Spleen (tissue), 11 donors: ENCODE measurements at regions not wholly inside any gene's neighbourhood (a gene's known extent, or its start where the extent isn't known, plus 50 kb on each side); places are given as distances from the start of the nearest gene placed in this dataset.

ENCODE experiments used
- DNase-seq: peaks from one replicate; pipeline ENCODE4 v3.0.0-alpha.2; 2020
- H3K27ac ChIP-seq, 8 donors: fragments of 200-600 bp; sonication (generic) in 7 of 8; 1 replicate in 4 of 8; 2 replicates in 4 of 8; pipeline versions ENCODE4 v1.5.0 to v1.8.0; 2016 to 2021; ENCODE audit warnings: inconsistent platforms in 4 of 8, mild to moderate bottlenecking in 4 of 8, moderate library complexity in 1 of 8
- H3K27me3 ChIP-seq, 7 donors: fragments of 200-600 bp; sonication (generic) in 6 of 7; replicated peaks in 1 of 7; 1 replicate in 4 of 7; 2 replicates in 3 of 7; pipeline versions ENCODE4 v1.5.0 to v1.8.0; 2016 to 2021; ENCODE audit warnings: inconsistent platforms in 3 of 7, mild to moderate bottlenecking in 1 of 7
- H3K36me3 ChIP-seq, 6 donors: fragments of 200-600 bp; sonication (generic) in 5 of 6; 1 replicate in 4 of 6; 2 replicates in 2 of 6; pipeline versions ENCODE4 v1.5.0 to v1.8.0; 2016 to 2021; ENCODE audit warnings: inconsistent platforms in 2 of 6
- H3K4me1 ChIP-seq, 6 donors: fragments of 200-600 bp; sonication (generic) in 5 of 6; 1 replicate in 3 of 6; 2 replicates in 3 of 6; pipeline versions ENCODE4 v1.5.0 to v1.8.0; 2016 to 2021; ENCODE audit warnings: inconsistent platforms in 3 of 6
- H3K4me3 ChIP-seq, 8 donors: fragments of 200-600 bp; sonication (generic) in 7 of 8; 1 replicate in 4 of 8; 2 replicates in 4 of 8; pipeline versions ENCODE4 v1.5.0 to v1.8.0; 2016 to 2021; ENCODE audit warnings: inconsistent platforms in 4 of 8, mild to moderate bottlenecking in 4 of 8, moderate library complexity in 2 of 8
- H3K9me3 ChIP-seq, 8 donors: fragments of 200-600 bp; sonication (generic) in 7 of 8; 1 replicate in 4 of 8; 2 replicates in 4 of 8; pipeline versions ENCODE4 v1.5.0 to v1.8.0; 2016 to 2021; ENCODE audit warnings: inconsistent platforms in 4 of 8
- POLR2A ChIP-seq, 3 donors: fragments of 450-650 bp; IDR thresholded peaks; one replicate each; pipeline ENCODE4 v1.5.1; 2017; ENCODE audit warnings: antibody characterized with exemption in 3 of 3, mild to moderate bottlenecking in 1 of 3
- POLR2AphosphoS5 ChIP-seq, 3 donors: sonication (generic); formaldehyde crosslinking; IDR thresholded peaks; one replicate each; pipeline ENCODE4 v1.5.1; 2017; ENCODE audit warnings: antibody characterized with exemption in 3 of 3
- WGBS, 5 donors: extraction: QIAGEN DNeasy Blood & Tissue Kit in 3 of 5; methylation state at CpG; one replicate each; pipeline versions ENCODE4 v1.1.5 to v1.1.7; 2013 to 2018; 5-methylcytosine and 5-hydroxymethylcytosine counted together
- intact Hi-C: fragments of 100-400 bp; cut with DNase I; formaldehyde crosslinking; loops from one replicate; pipeline ENCODE4 v1.15.0; 2023; ENCODE audit warnings: low total_unique reads
- TF ChIP-seq, protein P1 (sequence below), 11 experiments: fragments of 200-600 bp in 7 of 11; fragments of 450-650 bp in 4 of 11; sonication (generic) in 4 of 11; IDR thresholded peaks in 8 of 11; conservative IDR thresholded peaks in 3 of 11; 1 replicate in 7 of 11; 2 replicates in 4 of 11; pipeline versions ENCODE4 v1.4.0 to v1.8.0; 2016 to 2021; ENCODE audit warnings: antibody characterized with exemption in 11 of 11, inconsistent platforms in 4 of 11, mild to moderate bottlenecking in 1 of 11
- donor health status: healthy with polysubstance abuse.
- donor health status: DM: no; HTN: no; CAD: no; lungs with moderate emphysema.
- donor health status: DM: no; HTN: no; CAD: no.
- donor health status: Bipolar disorder and iron deficiency.
- donor health status: healthy.
- donor health status: DM: no; HTN: no; CAD: no.
- donor health status: DM: yes; HTN: yes; CAD: no.

DNA sequence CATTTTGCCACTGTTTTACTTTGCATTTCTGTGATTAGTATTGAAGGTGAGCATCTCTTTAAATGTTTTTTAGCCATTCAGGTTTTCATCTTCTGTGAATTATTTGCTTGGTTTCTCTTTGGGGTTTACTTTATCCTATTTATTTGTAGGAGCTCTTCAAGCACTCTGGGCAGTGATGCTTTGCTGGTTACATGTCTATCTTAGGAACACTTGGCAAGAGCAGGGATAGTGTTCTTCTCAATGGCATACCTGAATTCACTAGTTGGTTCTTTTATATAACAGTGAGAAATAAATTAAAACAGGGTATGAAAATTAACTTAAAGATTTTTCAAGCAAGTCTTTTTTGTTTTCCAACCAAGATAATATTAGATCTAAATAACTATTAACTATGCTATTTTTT, 119.7 kb upstream of the BACH2 start:
- Histone ChIP-seq H3K27ac (no peak overlapping the region), H3K27me3 (no peaks in the 10 kb centered on the region), H3K4me3 (no peak overlapping the region), H3K4me1 (peaks cover 0 to 19% (median 13%) of the 10 kb centered on the region in 6 donors), H3K9me3 (no peaks in the 10 kb centered on the region), H3K36me3 (no peaks in the 10 kb centered on the region)
- TF ChIP-seq, protein P1, sequence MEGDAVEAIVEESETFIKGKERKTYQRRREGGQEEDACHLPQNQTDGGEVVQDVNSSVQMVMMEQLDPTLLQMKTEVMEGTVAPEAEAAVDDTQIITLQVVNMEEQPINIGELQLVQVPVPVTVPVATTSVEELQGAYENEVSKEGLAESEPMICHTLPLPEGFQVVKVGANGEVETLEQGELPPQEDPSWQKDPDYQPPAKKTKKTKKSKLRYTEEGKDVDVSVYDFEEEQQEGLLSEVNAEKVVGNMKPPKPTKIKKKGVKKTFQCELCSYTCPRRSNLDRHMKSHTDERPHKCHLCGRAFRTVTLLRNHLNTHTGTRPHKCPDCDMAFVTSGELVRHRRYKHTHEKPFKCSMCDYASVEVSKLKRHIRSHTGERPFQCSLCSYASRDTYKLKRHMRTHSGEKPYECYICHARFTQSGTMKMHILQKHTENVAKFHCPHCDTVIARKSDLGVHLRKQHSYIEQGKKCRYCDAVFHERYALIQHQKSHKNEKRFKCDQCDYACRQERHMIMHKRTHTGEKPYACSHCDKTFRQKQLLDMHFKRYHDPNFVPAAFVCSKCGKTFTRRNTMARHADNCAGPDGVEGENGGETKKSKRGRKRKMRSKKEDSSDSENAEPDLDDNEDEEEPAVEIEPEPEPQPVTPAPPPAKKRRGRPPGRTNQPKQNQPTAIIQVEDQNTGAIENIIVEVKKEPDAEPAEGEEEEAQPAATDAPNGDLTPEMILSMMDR (IDR thresholded peaks at IDR 0.05 in 8 of 11, conservative IDR thresholded peaks at IDR 0.05 in 3 of 11), result no peak
- intact Hi-C loops, result no loop called here
- no peak for DNase-seq

DNA sequence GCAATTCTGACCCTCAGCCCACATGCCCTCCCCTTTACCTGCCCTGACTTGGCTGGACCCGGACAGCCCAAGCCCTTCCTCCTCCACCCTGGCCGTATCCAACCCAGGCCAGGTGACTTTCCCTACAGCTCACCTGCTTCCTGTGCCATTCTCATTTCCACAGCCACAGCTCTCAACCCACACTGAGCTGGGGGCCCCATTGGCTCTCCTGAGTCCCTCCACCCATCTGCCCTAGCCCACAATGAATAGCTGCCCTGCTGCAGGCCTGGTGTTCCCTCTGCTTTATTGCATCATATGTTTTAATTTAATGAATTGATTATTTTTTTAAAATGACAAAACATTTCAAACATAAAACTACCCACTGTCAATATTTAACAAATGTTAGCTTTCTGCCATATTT, 118.5 kb upstream of the BACH2 start:
- Histone ChIP-seq H3K27me3 (no peaks in the 10 kb centered on the region), H3K9me3 (no peaks in the 10 kb centered on the region), H3K27ac (no peak overlapping the region), H3K4me3 (no peak overlapping the region), H3K4me1 (peaks cover 0 to 19% (median 13%) of the 10 kb centered on the region in 6 donors), H3K36me3 (no peaks in the 10 kb centered on the region)
- intact Hi-C loops, result no loop called here
- no peak for DNase-seq
- 86 to 91% (median 90%) methylated on average over 2 of the region's 2 CpGs for WGBS, 5 donors
- TF ChIP-seq POLR2AphosphoS5 (IDR thresholded peaks at IDR 0.05), result no peak
- TF ChIP-seq POLR2A (IDR thresholded peaks at IDR 0.05), result no peak
- TF ChIP-seq, protein P1 (IDR thresholded peaks at IDR 0.05 in 8 of 11, conservative IDR thresholded peaks at IDR 0.05 in 3 of 11), result no peak

DNA sequence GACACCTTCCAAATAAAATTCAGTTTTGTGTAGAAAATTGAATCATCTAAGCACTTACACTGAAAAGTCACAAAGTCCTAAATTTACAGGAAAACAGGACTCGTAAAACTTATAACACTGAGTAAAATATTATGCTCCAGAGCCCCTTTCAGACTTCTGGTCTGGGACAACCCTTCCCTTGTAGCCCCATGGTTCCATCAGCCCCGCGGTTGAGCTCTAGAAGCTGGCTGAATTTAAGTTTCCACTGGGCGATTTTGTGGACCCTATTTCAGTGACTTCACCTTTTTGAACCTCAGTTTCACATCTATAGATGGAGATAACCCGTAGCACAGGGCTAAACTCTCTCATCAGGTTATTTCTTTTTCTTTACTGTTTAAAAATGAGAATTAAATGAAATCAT, 117.7 kb upstream of the BACH2 start:
- WGBS, 5 donors, result 59 to 74% (median 69%) methylated on average over 5 of the region's 5 CpGs
- no peak overlapping the region for H3K27ac ChIP-seq
- H3K4me1 ChIP-seq, result peaks cover 0 to 19% (median 13%) of the 10 kb centered on the region in 6 donors
- H3K36me3 ChIP-seq, result no peaks in the 10 kb centered on the region
- no peak for DNase-seq
- no peak for TF ChIP-seq POLR2A (IDR thresholded peaks at IDR 0.05)
- H3K27me3 ChIP-seq, result no peaks in the 10 kb centered on the region
- no peaks in the 10 kb centered on the region for H3K9me3 ChIP-seq
- H3K4me3 ChIP-seq, result no peak overlapping the region
- intact Hi-C loops, result no loop called here

DNA sequence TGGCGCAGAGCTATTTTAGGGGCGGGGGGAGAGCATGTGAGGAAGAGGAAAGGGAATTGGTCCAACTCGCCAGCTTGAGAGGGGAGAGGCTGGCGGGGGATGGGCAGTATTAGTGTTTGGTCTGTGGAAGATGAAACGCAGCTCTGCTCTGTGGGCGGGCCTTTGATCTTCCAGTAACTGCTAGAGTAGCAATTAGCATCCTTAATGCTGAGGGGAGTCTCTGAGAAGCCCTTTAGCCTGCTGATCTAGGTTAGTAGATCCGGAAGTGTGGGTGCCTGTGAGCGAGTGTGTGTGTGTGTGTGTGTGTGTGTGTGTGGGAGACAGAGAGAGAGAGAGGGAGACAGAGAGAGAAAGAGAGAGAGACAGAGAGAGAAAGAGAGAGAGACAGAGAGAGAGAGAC, 117.2 kb upstream of the BACH2 start:
- H3K36me3 ChIP-seq, result no peaks in the 10 kb centered on the region
- H3K4me3 ChIP-seq, result peak overlapping the region in 2 of 8 donors; percentile 16 to 54
- intact Hi-C loops, result no loop called here
- H3K27me3 ChIP-seq, result no peaks in the 10 kb centered on the region
- H3K9me3 ChIP-seq, result no peaks in the 10 kb centered on the region
- peak; percentile 81 for DNase-seq
- TF ChIP-seq POLR2A (IDR thresholded peaks at IDR 0.05) (peak in 1 of 3 donors; percentile 21), POLR2AphosphoS5 (IDR thresholded peaks at IDR 0.05) (no peak)
- TF ChIP-seq, protein P1 (IDR thresholded peaks at IDR 0.05 in 8 of 11, conservative IDR thresholded peaks at IDR 0.05 in 3 of 11), result peak in 2 of 11 experiments; percentile 30 to 67
- peaks cover 0 to 19% (median 13%) of the 10 kb centered on the region in 6 donors for H3K4me1 ChIP-seq
- WGBS, 5 donors, result 0 to 2% (median 1%) methylated on average over 8 of the region's 8 CpGs
- H3K27ac ChIP-seq, result peak overlapping the region in 3 of 8 donors; percentile 28 to 54 (median 32)

DNA sequence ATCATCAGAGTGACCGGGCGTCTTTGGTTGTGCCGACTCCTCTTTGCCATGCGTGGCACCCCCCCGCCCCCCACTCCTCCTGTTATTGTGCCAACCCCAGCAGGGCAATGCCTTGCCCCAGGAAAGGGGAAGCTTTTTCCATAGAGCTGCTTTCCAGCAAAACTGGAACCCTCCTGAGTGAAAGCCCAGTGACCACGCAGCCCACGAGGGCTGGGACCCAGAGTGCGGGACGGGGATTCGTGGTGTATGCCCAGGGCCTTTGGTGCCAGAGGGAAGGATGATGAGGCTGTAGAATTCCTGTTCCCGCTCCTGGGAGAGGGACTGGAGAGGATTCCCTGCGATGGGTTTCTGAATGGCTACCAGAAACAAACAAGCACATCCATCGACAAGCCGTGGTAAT, 116.8 kb upstream of the BACH2 start:
- H3K36me3 ChIP-seq, result no peaks in the 10 kb centered on the region
- H3K4me1 ChIP-seq, result peaks cover 0 to 19% (median 13%) of the 10 kb centered on the region in 6 donors
- 58 to 71% (median 66%) methylated on average over 11 to 14 of the region's 14 CpGs for WGBS, 5 donors
- TF ChIP-seq, protein P1 (IDR thresholded peaks at IDR 0.05 in 8 of 11, conservative IDR thresholded peaks at IDR 0.05 in 3 of 11), result no peak
- no peak for TF ChIP-seq POLR2A (IDR thresholded peaks at IDR 0.05)
- TF ChIP-seq POLR2AphosphoS5 (IDR thresholded peaks at IDR 0.05), result no peak
- H3K27me3 ChIP-seq, result no peaks in the 10 kb centered on the region
- intact Hi-C loops, result no loop called here
- peak overlapping the region in 2 of 8 donors; percentile 16 to 54 for H3K4me3 ChIP-seq
- DNase-seq, result no peak
- H3K27ac ChIP-seq, result peak overlapping the region in 3 of 8 donors; percentile 28 to 54 (median 32)
- no peaks in the 10 kb centered on the region for H3K9me3 ChIP-seq
